ENCODE measurements at regions not wholly inside any gene's neighbourhood (a gene's known extent, or its start where the extent isn't known, plus 50 kb on each side); places are given as distances from the start of the nearest gene placed in this dataset.
"Not testable (repeated sequence)": the region's sequence is repeated elsewhere in the genome, so short reads cannot be mapped to it uniquely, and the experiment has no call there.

DNA sequence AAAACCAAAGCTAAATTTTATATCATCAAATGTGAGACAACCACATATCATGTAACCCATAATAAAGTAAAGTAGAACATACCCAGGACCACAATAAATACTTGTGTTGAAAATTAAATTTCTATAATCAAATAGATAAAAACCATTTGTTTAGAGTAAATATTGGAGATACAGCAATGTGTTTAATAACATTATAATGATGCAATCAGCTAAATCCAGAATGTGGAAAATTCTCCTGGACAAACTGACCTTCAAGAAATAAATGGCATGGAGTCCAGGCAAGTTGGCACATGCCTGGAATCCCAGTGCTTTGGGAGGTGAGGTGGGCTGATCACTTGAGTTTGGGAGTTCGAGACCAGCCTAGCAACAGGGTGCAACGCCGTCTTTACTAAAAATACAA lies 84.0 kb downstream of the GPX5 start:
- Mint-ChIP-seq H3K27me3 (no peaks in the 10 kb centered on the region), H3K4me1 (ENCODE audit: low read depth) (peaks cover 7% of the 10 kb centered on the region), H3K4me3 (ENCODE audit: low read depth) (no peak overlapping the region), H3K9me3 (ENCODE audit: low read depth) (no peaks in the 10 kb centered on the region), H3K36me3 (ENCODE audit: insufficient read depth) (no peaks in the 10 kb centered on the region), H3K27ac (no peak overlapping the region)
- TF ChIP-seq CTCF (IDR thresholded peaks at IDR 0.05; ENCODE audit: unreplicated experiment), result no peak
- DNase-seq (ENCODE audit: low spot score, unreplicated experiment), result no peak

- no peak for DNase-seq (ENCODE audit: low spot score, unreplicated experiment)
- TF ChIP-seq CTCF (IDR thresholded peaks at IDR 0.05; ENCODE audit: unreplicated experiment), result no peak
- Mint-ChIP-seq H3K27me3 (no peaks in the 10 kb centered on the region), H3K27ac (no peak overlapping the region), H3K36me3 (ENCODE audit: insufficient read depth) (peaks cover 1% of the 10 kb centered on the region), H3K4me1 (ENCODE audit: low read depth) (peaks cover 14% of the 10 kb centered on the region), H3K9me3 (ENCODE audit: low read depth) (peaks cover 3% of the 10 kb centered on the region), H3K4me3 (ENCODE audit: low read depth) (peak overlapping the region; percentile 61)
Observed at GRCh38 chr6:28615616-28615954, 89.9 kb downstream of the GPX5 start.

- TF ChIP-seq CTCF (IDR thresholded peaks at IDR 0.05; ENCODE audit: unreplicated experiment), result no peak
- Mint-ChIP-seq H3K4me1 (ENCODE audit: low read depth) (peaks cover 17% of the 10 kb centered on the region), H3K4me3 (ENCODE audit: low read depth) (peak overlapping the region; percentile 61), H3K27ac (peak overlapping the region; percentile 91), H3K9me3 (ENCODE audit: low read depth) (peaks cover 3% of the 10 kb centered on the region), H3K36me3 (ENCODE audit: insufficient read depth) (peaks cover 1% of the 10 kb centered on the region), H3K27me3 (no peaks in the 10 kb centered on the region)
- no peak for DNase-seq (ENCODE audit: low spot score, unreplicated experiment)
Observed at GRCh38 chr6:28615955-28616747, 90.5 kb downstream of the GPX5 start.

DNA sequence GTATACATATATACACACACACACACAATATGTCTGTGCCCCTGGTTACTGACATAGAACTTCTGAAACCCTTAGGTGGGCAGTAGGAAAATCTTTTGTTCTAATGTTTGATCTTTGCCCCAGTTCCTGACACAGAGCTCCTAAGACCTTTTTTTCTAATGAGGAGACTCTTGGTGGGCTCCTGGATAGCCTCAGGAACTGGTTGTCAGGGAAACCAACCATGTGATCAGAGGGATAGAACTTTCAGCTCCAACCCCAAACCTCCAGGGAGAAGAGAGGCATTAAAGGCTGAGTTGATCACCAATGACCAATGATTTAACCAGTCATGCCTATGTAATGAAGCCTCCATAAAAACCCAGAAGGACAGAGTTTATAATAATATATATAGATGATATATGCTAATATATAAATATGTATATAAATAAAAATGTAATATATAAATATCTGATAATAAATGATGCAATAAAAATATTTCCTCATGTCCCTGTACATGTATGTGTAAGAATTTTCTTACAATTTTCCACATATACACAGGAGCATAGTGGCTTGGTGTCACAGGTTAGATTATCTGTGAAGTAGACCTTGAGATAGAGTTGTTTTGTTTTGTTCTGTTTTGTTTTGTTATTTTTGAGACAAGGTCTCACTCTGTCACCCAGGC lies 93.3 kb downstream of the GPX5 start:
- Mint-ChIP-seq H3K4me3 (ENCODE audit: low read depth) (peak overlapping the region; percentile 16), H3K27ac (peak overlapping the region; percentile 84), H3K36me3 (ENCODE audit: insufficient read depth) (peaks cover 3% of the 10 kb centered on the region), H3K4me1 (ENCODE audit: low read depth) (peaks cover 18% of the 10 kb centered on the region), H3K9me3 (ENCODE audit: low read depth) (peaks cover 7% of the 10 kb centered on the region), H3K27me3 (no peaks in the 10 kb centered on the region)
- DNase-seq (ENCODE audit: low spot score, unreplicated experiment), result no peak
- no peak for TF ChIP-seq CTCF (IDR thresholded peaks at IDR 0.05; ENCODE audit: unreplicated experiment)

GRCh38 chr6:28621268-28621667 lies 95.6 kb downstream of the GPX5 start:
- not testable (repeated sequence) for H3K27me3 Mint-ChIP-seq; H3K9me3 Mint-ChIP-seq (ENCODE audit: low read depth); H3K36me3 Mint-ChIP-seq (ENCODE audit: insufficient read depth); DNase-seq (ENCODE audit: low spot score, unreplicated experiment)
- Mint-ChIP-seq H3K4me3 (ENCODE audit: low read depth) (peak overlapping the region; percentile 79), H3K4me1 (ENCODE audit: low read depth) (peaks cover 18% of the 10 kb centered on the region), H3K27ac (peak overlapping the region; percentile 93)

- H3K27ac Mint-ChIP-seq; H3K4me1 Mint-ChIP-seq (ENCODE audit: low read depth); H3K27me3 Mint-ChIP-seq; H3K4me3 Mint-ChIP-seq (ENCODE audit: low read depth); H3K36me3 Mint-ChIP-seq (ENCODE audit: insufficient read depth); DNase-seq (ENCODE audit: low spot score, unreplicated experiment); H3K9me3 Mint-ChIP-seq (ENCODE audit: low read depth): not testable (repeated sequence)
Observed at GRCh38 chr6:28623242-28623641, 97.6 kb downstream of the GPX5 start.

DNA sequence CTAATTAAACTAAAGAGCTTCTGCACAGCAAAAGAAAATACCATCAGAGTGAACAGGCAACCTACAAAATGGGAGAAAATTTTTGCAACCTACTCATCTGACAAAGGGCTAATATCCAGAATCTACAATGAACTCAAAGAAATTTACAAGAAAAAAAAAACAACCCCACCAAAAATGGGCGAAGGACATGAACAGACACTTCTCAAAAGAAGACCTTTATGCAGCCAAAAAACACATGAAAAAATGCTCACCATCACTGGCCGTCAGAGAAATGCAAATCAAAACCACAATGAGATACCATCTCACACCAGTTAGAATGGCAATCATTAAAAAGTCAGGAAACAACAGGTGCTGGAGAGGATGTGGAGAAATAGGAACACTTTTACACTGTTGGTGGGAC lies 100.7 kb downstream of the GPX5 start:
- not testable (repeated sequence) for H3K27ac Mint-ChIP-seq; H3K27me3 Mint-ChIP-seq; H3K4me1 Mint-ChIP-seq (ENCODE audit: low read depth); H3K4me3 Mint-ChIP-seq (ENCODE audit: low read depth); DNase-seq (ENCODE audit: low spot score, unreplicated experiment); H3K36me3 Mint-ChIP-seq (ENCODE audit: insufficient read depth); H3K9me3 Mint-ChIP-seq (ENCODE audit: low read depth)
